NOMO-1 (cell line): ENCODE measurements at regions not wholly inside any gene's neighbourhood (a gene's known extent, or its start where the extent isn't known, plus 50 kb on each side); places are given as distances from the start of the nearest gene placed in this dataset.
"Not testable (repeated sequence)": the region's sequence is repeated elsewhere in the genome, so short reads cannot be mapped to it uniquely, and the experiment has no call there.

ENCODE experiments used
- DNase-seq, 2 experiments: peaks; one replicate each; lab custom pipeline; 2025; ENCODE audit not compliant: unreplicated experiment in 2 of 2; lab: John Stamatoyannopoulos, UW

GRCh38 chr6:112626468-112627082 lies 279.4 kb downstream of the RFPL4B start:
- no peak for DNase-seq

- DNase-seq, result no peak
Observed at GRCh38 chr6:112634376-112634775, 287.2 kb downstream of the RFPL4B start.

GRCh38 chr6:112636650-112637262 lies 289.6 kb downstream of the RFPL4B start:
- no peak for DNase-seq

GRCh38 chr6:112639391-112639831 lies 292.3 kb downstream of the RFPL4B start:
- no peak for DNase-seq

GRCh38 chr6:112640891-112641290 lies 293.8 kb downstream of the RFPL4B start:
- DNase-seq, result no peak

GRCh38 chr6:112649853-112650252 lies 302.7 kb downstream of the RFPL4B start:
- DNase-seq, result no peak

GRCh38 chr6:112651239-112651638 lies 304.1 kb downstream of the RFPL4B start:
- no peak for DNase-seq

GRCh38 chr6:112659912-112660311 lies 312.8 kb downstream of the RFPL4B start:
- DNase-seq, result no peak

GRCh38 chr6:112660626-112661025 lies 313.5 kb downstream of the RFPL4B start:
- DNase-seq, result no peak

GRCh38 chr6:112663698-112664097 lies 316.6 kb downstream of the RFPL4B start:
- no peak for DNase-seq

- no peak for DNase-seq
Observed at GRCh38 chr6:112665114-112665513, 318.0 kb downstream of the RFPL4B start.

GRCh38 chr6:112665815-112666214 lies 318.7 kb downstream of the RFPL4B start:
- no peak for DNase-seq

- DNase-seq, result no peak
Observed at GRCh38 chr6:112667427-112667826, 320.3 kb downstream of the RFPL4B start.

GRCh38 chr6:112680091-112680490 lies 333.0 kb downstream of the RFPL4B start:
- no peak for DNase-seq

GRCh38 chr6:112682071-112682470 lies 334.9 kb downstream of the RFPL4B start:
- no peak for DNase-seq

GRCh38 chr6:112683106-112683505 lies 336.0 kb downstream of the RFPL4B start:
- DNase-seq, result no peak

GRCh38 chr6:112683926-112684325 lies 336.8 kb downstream of the RFPL4B start:
- DNase-seq, result no peak

- not testable (repeated sequence) for DNase-seq
Observed at GRCh38 chr6:112685521-112686220, 338.5 kb downstream of the RFPL4B start.

- DNase-seq, result not testable (repeated sequence)
Observed at GRCh38 chr6:112688487-112689165, 341.5 kb downstream of the RFPL4B start.

- not testable (repeated sequence) for DNase-seq
Observed at GRCh38 chr6:112689183-112689858, 342.2 kb downstream of the RFPL4B start.
